WTC11 (cell line): ENCODE measurements at regions not wholly inside any gene's neighbourhood (a gene's known extent, or its start where the extent isn't known, plus 50 kb on each side); places are given as distances from the start of the nearest gene placed in this dataset.

Experiments used
- ATAC-seq: fragments of 200-7000 bp; cut with Tn5 transposase; 2 replicates; pipeline ENCODE4 v1.10.0; 2021; ENCODE audit warnings: mild to moderate bottlenecking, moderate library complexity
- CTCF ChIA-PET: fragments of 300-600 bp; sonication (Branson Sonifier 250); formaldehyde crosslinking; loops from one replicate; lab custom pipeline; 2021; ENCODE audit warnings: antibody characterized with exemption; lab: Charles Lee
- POLR2A ChIA-PET: fragments of 350-600 bp; sonication (Branson Sonifier 250); formaldehyde crosslinking; loops from one replicate; lab custom pipeline; 2021; ENCODE audit warnings: antibody characterized with exemption; lab: Charles Lee
- DNase-seq: peaks from one replicate; pipeline ENCODE4 v3.0.0; 2021; ENCODE audit warnings: low spot score
- H3K27ac Mint-ChIP-seq: 2 replicates; pipeline ENCODE4 v1.8.0; 2021; ENCODE audit warnings: mixed read lengths
- H3K27me3 Mint-ChIP-seq: 2 replicates; pipeline ENCODE4 v1.8.0; 2021; ENCODE audit warnings: low read depth, mild to moderate bottlenecking, moderate library complexity, mixed read lengths
- H3K36me3 Mint-ChIP-seq: 2 replicates; pipeline ENCODE4 v1.8.0; 2021; ENCODE audit warnings: mixed read lengths
- H3K4me1 Mint-ChIP-seq: 2 replicates; pipeline ENCODE4 v1.8.0; 2022; ENCODE audit warnings: mixed read lengths
- H3K4me3 Mint-ChIP-seq: 2 replicates; pipeline ENCODE4 v1.8.0; 2021; ENCODE audit warnings: mild to moderate bottlenecking, moderate library complexity, mixed read lengths
- H3K9me3 Mint-ChIP-seq: 2 replicates; pipeline ENCODE4 v1.8.0; 2021; ENCODE audit warnings: mixed read lengths
- CBFB ChIP-seq: sonication (generic); formaldehyde crosslinking; IDR thresholded peaks from 2 replicates; pipeline ENCODE4 v1.8.1; 2022; ENCODE audit warnings: mild to moderate bottlenecking, low read depth, missing genetic modification reagents
- CREM ChIP-seq: sonication (generic); formaldehyde crosslinking; IDR thresholded peaks from 2 replicates; pipeline ENCODE4 v1.8.1; 2022; ENCODE audit warnings: mild to moderate bottlenecking, missing genetic modification reagents, moderate library complexity
- FOXJ3 ChIP-seq: sonication (generic); formaldehyde crosslinking; IDR thresholded peaks from 2 replicates; pipeline ENCODE4 v1.9.0; 2021; ENCODE audit warnings: missing genetic modification reagents, mild to moderate bottlenecking, borderline replicate concordance
- IRF2 ChIP-seq: sonication (generic); formaldehyde crosslinking; IDR thresholded peaks from 2 replicates; pipeline ENCODE4 v1.8.0; 2022; ENCODE audit warnings: low read depth, missing genetic modification reagents, borderline replicate concordance
- NFATC4 ChIP-seq: fragments of 250-450 bp; sonication (Bioruptor Pico); IDR thresholded peaks from 2 replicates; pipeline ENCODE4 v1.9.0; 2021; ENCODE audit warnings: mild to moderate bottlenecking
- NFYB ChIP-seq: sonication (generic); formaldehyde crosslinking; conservative IDR thresholded peaks from 2 replicates; pipeline ENCODE4 v1.8.0; 2022; ENCODE audit warnings: low read depth, missing genetic modification reagents
- PRRX2 ChIP-seq: fragments of 250-450 bp; sonication (Bioruptor Pico); IDR thresholded peaks from 2 replicates; pipeline ENCODE4 v1.8.0; 2021; ENCODE audit warnings: mild to moderate bottlenecking
- SP1 ChIP-seq: sonication (generic); formaldehyde crosslinking; conservative IDR thresholded peaks from 2 replicates; pipeline ENCODE4 v1.8.1; 2022; ENCODE audit warnings: missing genetic modification reagents
- TP53 ChIP-seq: sonication (generic); formaldehyde crosslinking; IDR thresholded peaks from 2 replicates; pipeline ENCODE4 v1.8.1; 2023; ENCODE audit warnings: mild to moderate bottlenecking, missing genetic modification reagents
- ZNF138 ChIP-seq: sonication (generic); formaldehyde crosslinking; conservative IDR thresholded peaks from 2 replicates; pipeline ENCODE4 v1.8.1; 2022; ENCODE audit warnings: mild to moderate bottlenecking, moderate library complexity, missing genetic modification reagents
- ZNF219 ChIP-seq: sonication (generic); formaldehyde crosslinking; IDR thresholded peaks from 2 replicates; pipeline ENCODE4 v1.8.0; 2023; ENCODE audit warnings: missing genetic modification reagents, mild to moderate bottlenecking, borderline replicate concordance
- ZNF396 ChIP-seq: fragments of 250-450 bp; sonication (Bioruptor Pico); IDR thresholded peaks from 2 replicates; pipeline ENCODE4 v1.8.0; 2021; ENCODE audit warnings: mild to moderate bottlenecking, moderate library complexity, borderline replicate concordance
- TF ChIP-seq, protein P1 (sequence below): sonication (generic); formaldehyde crosslinking; IDR thresholded peaks from 2 replicates; pipeline ENCODE4 v1.8.1; 2023; ENCODE audit warnings: mild to moderate bottlenecking, missing genetic modification reagents, borderline replicate concordance
- TF ChIP-seq, protein P2 (sequence below): sonication (generic); formaldehyde crosslinking; conservative IDR thresholded peaks from 2 replicates; pipeline ENCODE4 v1.8.1; 2023; ENCODE audit warnings: mild to moderate bottlenecking, low read depth, missing genetic modification reagents, moderate library complexity
- TF ChIP-seq, protein P3 (sequence below): sonication (generic); formaldehyde crosslinking; IDR thresholded peaks from 2 replicates; pipeline ENCODE4 v1.8.0; 2022; ENCODE audit warnings: mild to moderate bottlenecking, missing genetic modification reagents
- TF ChIP-seq, protein P4 (sequence below): sonication (generic); formaldehyde crosslinking; IDR thresholded peaks from 2 replicates; pipeline ENCODE4 v1.8.1; 2023; ENCODE audit warnings: mild to moderate bottlenecking, moderate library complexity, missing genetic modification reagents
- TF ChIP-seq, protein P5 (sequence below): fragments of 250-450 bp; sonication (Bioruptor Pico); IDR thresholded peaks from 2 replicates; pipeline ENCODE4 v2.1.2; 2022; ENCODE audit warnings: mild to moderate bottlenecking, moderate library complexity
- TF ChIP-seq, protein P6 (sequence below): sonication (generic); formaldehyde crosslinking; IDR thresholded peaks from 2 replicates; pipeline ENCODE4 v1.8.1; 2023; ENCODE audit warnings: mild to moderate bottlenecking, missing genetic modification reagents, moderate library complexity
- TF ChIP-seq, protein P7 (sequence below): sonication (generic); formaldehyde crosslinking; IDR thresholded peaks from 2 replicates; pipeline ENCODE4 v1.8.1; 2022; ENCODE audit warnings: mild to moderate bottlenecking, missing genetic modification reagents, moderate library complexity, borderline replicate concordance

DNA sequence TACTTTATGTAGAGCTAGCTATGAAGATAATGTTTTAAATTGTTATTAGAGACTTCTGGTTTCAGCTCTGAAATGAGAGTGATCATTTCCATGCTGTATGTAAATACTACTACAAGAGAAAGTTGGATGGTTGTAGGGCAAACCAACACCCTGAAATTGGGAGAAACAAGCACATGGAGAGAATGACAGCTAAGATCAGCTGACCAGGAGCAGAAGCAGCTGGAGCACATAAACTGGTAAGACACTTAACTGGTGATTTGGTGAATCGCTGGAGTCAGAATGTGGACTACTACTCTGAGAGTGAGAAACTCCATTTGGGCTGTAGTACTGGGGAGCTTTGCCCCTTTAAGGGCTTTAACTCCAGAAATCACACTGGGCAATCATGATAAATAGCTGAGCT lies 226.8 kb downstream of the RND3 start (continued):
- TF ChIP-seq NFYB (CRISPR knock-in tag), result no peak
- TF ChIP-seq, protein P1, sequence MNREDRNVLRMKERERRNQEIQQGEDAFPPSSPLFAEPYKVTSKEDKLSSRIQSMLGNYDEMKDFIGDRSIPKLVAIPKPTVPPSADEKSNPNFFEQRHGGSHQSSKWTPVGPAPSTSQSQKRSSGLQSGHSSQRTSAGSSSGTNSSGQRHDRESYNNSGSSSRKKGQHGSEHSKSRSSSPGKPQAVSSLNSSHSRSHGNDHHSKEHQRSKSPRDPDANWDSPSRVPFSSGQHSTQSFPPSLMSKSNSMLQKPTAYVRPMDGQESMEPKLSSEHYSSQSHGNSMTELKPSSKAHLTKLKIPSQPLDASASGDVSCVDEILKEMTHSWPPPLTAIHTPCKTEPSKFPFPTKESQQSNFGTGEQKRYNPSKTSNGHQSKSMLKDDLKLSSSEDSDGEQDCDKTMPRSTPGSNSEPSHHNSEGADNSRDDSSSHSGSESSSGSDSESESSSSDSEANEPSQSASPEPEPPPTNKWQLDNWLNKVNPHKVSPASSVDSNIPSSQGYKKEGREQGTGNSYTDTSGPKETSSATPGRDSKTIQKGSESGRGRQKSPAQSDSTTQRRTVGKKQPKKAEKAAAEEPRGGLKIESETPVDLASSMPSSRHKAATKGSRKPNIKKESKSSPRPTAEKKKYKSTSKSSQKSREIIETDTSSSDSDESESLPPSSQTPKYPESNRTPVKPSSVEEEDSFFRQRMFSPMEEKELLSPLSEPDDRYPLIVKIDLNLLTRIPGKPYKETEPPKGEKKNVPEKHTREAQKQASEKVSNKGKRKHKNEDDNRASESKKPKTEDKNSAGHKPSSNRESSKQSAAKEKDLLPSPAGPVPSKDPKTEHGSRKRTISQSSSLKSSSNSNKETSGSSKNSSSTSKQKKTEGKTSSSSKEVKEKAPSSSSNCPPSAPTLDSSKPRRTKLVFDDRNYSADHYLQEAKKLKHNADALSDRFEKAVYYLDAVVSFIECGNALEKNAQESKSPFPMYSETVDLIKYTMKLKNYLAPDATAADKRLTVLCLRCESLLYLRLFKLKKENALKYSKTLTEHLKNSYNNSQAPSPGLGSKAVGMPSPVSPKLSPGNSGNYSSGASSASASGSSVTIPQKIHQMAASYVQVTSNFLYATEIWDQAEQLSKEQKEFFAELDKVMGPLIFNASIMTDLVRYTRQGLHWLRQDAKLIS (CRISPR knock-in tag), result no peak
- no peak for TF ChIP-seq ZNF396 (CRISPR knock-in tag)
- no peak for TF ChIP-seq NFATC4 (CRISPR knock-in tag)
- TF ChIP-seq, protein P2, sequence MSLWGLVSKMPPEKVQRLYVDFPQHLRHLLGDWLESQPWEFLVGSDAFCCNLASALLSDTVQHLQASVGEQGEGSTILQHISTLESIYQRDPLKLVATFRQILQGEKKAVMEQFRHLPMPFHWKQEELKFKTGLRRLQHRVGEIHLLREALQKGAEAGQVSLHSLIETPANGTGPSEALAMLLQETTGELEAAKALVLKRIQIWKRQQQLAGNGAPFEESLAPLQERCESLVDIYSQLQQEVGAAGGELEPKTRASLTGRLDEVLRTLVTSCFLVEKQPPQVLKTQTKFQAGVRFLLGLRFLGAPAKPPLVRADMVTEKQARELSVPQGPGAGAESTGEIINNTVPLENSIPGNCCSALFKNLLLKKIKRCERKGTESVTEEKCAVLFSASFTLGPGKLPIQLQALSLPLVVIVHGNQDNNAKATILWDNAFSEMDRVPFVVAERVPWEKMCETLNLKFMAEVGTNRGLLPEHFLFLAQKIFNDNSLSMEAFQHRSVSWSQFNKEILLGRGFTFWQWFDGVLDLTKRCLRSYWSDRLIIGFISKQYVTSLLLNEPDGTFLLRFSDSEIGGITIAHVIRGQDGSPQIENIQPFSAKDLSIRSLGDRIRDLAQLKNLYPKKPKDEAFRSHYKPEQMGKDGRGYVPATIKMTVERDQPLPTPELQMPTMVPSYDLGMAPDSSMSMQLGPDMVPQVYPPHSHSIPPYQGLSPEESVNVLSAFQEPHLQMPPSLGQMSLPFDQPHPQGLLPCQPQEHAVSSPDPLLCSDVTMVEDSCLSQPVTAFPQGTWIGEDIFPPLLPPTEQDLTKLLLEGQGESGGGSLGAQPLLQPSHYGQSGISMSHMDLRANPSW (CRISPR knock-in tag), result no peak
- TF ChIP-seq IRF2, result no peak
- TF ChIP-seq, protein P3, sequence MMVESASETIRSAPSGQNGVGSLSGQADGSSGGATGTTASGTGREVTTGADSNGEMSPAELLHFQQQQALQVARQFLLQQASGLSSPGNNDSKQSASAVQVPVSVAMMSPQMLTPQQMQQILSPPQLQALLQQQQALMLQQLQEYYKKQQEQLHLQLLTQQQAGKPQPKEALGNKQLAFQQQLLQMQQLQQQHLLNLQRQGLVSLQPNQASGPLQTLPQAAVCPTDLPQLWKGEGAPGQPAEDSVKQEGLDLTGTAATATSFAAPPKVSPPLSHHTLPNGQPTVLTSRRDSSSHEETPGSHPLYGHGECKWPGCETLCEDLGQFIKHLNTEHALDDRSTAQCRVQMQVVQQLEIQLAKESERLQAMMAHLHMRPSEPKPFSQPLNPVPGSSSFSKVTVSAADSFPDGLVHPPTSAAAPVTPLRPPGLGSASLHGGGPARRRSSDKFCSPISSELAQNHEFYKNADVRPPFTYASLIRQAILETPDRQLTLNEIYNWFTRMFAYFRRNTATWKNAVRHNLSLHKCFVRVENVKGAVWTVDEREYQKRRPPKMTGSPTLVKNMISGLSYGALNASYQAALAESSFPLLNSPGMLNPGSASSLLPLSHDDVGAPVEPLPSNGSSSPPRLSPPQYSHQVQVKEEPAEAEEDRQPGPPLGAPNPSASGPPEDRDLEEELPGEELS (CRISPR knock-in tag), result no peak

DNA sequence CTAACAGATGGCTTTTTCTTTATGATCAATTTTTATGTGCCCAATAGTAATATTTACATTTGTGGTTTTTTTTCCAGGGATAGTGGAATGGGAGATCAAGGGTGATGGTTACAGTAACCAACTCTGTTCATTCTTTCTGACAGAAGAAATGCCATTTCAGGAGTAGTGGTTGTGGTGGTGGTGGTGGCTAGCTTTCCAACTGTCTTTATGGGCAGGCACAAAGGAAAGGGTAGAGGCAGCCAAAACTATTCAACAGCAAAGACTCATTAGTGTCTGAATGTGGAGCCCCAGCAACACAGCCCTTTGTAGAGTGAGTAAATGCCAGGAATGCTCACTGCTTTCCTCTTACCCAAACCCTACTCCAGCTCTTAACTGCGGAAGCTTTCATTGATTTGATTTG lies 227.7 kb downstream of the RND3 start:
- Mint-ChIP-seq H3K9me3 (peaks cover 23% of the 10 kb centered on the region), H3K27ac (no peak overlapping the region; the same call in 1 of the 2 replicates), H3K36me3 (peaks cover 12% of the 10 kb centered on the region), H3K4me1 (peaks cover 47% of the 10 kb centered on the region), H3K27me3 (no peaks in the 10 kb centered on the region), H3K4me3 (no peak overlapping the region)
- ATAC-seq, result peak; percentile 76
- CTCF ChIA-PET, result no interaction called here
- DNase-seq, result no peak
- POLR2A ChIA-PET, result interaction anchor here (0.6 kb wide), 1 partner anchor 10 kb away, joined by 4 read pairs; no protein-coding TSS in a partner anchor
- TF ChIP-seq CREM (CRISPR knock-in tag), result no peak
- TF ChIP-seq, protein P4, sequence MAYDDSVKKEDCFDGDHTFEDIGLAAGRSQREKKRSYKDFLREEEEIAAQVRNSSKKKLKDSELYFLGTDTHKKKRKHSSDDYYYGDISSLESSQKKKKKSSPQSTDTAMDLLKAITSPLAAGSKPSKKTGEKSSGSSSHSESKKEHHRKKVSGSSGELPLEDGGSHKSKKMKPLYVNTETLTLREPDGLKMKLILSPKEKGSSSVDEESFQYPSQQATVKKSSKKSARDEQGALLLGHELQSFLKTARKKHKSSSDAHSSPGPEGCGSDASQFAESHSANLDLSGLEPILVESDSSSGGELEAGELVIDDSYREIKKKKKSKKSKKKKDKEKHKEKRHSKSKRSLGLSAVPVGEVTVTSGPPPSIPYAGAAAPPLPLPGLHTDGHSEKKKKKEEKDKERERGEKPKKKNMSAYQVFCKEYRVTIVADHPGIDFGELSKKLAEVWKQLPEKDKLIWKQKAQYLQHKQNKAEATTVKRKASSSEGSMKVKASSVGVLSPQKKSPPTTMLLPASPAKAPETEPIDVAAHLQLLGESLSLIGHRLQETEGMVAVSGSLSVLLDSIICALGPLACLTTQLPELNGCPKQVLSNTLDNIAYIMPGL (CRISPR knock-in tag), result no peak
- no peak for TF ChIP-seq TP53 (CRISPR knock-in tag)
- no peak for TF ChIP-seq PRRX2
- TF ChIP-seq, protein P5, sequence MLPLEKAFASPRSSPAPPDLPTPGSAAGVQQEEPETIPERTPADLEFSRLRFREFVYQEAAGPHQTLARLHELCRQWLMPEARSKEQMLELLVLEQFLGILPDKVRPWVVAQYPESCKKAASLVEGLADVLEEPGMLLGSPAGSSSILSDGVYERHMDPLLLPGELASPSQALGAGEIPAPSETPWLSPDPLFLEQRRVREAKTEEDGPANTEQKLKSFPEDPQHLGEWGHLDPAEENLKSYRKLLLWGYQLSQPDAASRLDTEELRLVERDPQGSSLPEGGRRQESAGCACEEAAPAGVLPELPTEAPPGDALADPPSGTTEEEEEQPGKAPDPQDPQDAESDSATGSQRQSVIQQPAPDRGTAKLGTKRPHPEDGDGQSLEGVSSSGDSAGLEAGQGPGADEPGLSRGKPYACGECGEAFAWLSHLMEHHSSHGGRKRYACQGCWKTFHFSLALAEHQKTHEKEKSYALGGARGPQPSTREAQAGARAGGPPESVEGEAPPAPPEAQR, result no peak
- no peak for TF ChIP-seq FOXJ3
- TF ChIP-seq CBFB, result no peak
- TF ChIP-seq SP1 (CRISPR knock-in tag), result no peak
- TF ChIP-seq, protein P6, sequence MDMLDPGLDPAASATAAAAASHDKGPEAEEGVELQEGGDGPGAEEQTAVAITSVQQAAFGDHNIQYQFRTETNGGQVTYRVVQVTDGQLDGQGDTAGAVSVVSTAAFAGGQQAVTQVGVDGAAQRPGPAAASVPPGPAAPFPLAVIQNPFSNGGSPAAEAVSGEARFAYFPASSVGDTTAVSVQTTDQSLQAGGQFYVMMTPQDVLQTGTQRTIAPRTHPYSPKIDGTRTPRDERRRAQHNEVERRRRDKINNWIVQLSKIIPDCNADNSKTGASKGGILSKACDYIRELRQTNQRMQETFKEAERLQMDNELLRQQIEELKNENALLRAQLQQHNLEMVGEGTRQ, result no peak
- TF ChIP-seq ZNF138 (CRISPR knock-in tag), result no peak
- TF ChIP-seq, protein P3 (CRISPR knock-in tag), result no peak
- TF ChIP-seq, protein P7, sequence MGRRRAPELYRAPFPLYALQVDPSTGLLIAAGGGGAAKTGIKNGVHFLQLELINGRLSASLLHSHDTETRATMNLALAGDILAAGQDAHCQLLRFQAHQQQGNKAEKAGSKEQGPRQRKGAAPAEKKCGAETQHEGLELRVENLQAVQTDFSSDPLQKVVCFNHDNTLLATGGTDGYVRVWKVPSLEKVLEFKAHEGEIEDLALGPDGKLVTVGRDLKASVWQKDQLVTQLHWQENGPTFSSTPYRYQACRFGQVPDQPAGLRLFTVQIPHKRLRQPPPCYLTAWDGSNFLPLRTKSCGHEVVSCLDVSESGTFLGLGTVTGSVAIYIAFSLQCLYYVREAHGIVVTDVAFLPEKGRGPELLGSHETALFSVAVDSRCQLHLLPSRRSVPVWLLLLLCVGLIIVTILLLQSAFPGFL (CRISPR knock-in tag), result no peak
- no peak for TF ChIP-seq ZNF219 (CRISPR knock-in tag)
